ENCODE measurements at regions not wholly inside any gene's neighbourhood (a gene's known extent, or its start where the extent isn't known, plus 50 kb on each side); places are given as distances from the start of the nearest gene placed in this dataset.

DNA sequence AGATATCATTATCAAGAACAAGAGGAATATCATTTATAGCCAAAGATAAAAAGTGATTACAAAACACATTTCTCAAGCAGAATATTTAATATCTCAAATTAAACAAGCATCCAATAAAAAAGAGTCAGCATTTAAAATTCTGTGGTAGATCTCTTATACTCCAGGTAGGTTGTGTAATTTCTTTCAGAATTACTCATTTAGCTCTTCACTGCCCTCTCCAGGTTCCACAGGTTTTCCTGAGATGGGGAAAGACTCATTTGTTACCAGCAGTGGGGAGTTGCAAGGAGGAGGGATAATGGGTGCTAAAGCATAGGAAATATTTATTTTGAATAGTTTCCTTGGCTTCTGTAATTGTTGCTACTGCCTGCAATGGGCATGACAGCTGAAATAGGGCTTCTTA is 83.1 kb upstream of the RASGRP1 start:
- Histone ChIP-seq H3K27me3 (ENCODE audit: control insufficient read depth, insufficient read depth, low read length) (peaks cover 39% of the 10 kb centered on the region), H3K4me3 (ENCODE audit: low read depth, low read length) (no peak overlapping the region), H3K9me3 (ENCODE audit: control insufficient read depth, insufficient read depth, low read length) (peaks cover 3% of the 10 kb centered on the region), H3K27ac (ENCODE audit: low read depth, low read length) (no peak overlapping the region)
- TF ChIP-seq, protein P1, sequence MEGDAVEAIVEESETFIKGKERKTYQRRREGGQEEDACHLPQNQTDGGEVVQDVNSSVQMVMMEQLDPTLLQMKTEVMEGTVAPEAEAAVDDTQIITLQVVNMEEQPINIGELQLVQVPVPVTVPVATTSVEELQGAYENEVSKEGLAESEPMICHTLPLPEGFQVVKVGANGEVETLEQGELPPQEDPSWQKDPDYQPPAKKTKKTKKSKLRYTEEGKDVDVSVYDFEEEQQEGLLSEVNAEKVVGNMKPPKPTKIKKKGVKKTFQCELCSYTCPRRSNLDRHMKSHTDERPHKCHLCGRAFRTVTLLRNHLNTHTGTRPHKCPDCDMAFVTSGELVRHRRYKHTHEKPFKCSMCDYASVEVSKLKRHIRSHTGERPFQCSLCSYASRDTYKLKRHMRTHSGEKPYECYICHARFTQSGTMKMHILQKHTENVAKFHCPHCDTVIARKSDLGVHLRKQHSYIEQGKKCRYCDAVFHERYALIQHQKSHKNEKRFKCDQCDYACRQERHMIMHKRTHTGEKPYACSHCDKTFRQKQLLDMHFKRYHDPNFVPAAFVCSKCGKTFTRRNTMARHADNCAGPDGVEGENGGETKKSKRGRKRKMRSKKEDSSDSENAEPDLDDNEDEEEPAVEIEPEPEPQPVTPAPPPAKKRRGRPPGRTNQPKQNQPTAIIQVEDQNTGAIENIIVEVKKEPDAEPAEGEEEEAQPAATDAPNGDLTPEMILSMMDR (IDR thresholded peaks at IDR 0.05; ENCODE audit: low read depth, low read length), result peak; percentile 47
- POLR2A ChIA-PET, result no interaction called here
- CTCF ChIA-PET, result interaction anchor here (0.9 to 1.2 kb wide), 2 partner anchors 11 to 20 kb away, joined by 3 to 4 read pairs; no protein-coding TSS in a partner anchor
- DNase-seq (ENCODE audit: low read depth, low spot score), result no peak

DNA sequence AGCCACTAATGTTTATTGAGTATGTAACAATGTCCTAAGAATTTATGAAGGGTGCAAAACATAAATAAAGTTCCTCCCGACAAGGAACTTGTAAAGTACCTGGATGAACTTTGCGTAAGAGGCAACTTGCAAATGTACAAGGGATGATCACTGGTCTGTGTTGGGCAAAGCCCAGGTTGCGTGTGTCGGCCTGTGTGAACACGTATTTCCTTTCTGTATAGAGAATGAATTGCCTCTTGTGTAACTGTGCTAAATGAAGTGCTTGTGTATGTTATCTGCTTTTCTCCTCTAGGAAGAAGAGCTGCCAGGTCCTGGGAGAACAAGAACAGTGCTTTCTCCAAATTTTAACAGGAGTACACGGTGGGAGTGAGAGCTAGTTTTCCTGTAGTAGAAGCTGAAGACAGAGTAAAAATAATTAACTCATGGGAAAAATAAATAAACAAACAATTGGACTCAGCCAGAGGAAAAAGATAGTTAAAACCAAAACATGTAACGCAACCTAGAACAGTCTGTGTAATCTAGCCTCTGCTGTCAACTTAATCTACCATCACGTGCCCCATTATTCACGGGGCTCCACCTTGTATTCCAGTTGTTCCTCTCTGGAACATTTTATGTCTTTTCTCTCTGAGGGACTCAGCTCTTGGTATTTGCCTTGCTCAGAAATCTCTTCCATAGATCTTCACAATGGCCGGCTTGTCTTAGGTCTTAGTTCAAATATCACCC is 83.7 kb upstream of the RASGRP1 start:
- H3K27ac ChIP-seq (ENCODE audit: low read depth, low read length), result no peak overlapping the region
- ChIA-PET CTCF (interaction anchor here (0.9 to 1.6 kb wide), 4 partner anchors 10 to 208 kb away, joined by 3 to 7 read pairs (median 4); no protein-coding TSS in a partner anchor), POLR2A (no interaction called here)
- H3K4me3 ChIP-seq (ENCODE audit: low read depth, low read length), result no peak overlapping the region
- peaks cover 3% of the 10 kb centered on the region for H3K9me3 ChIP-seq (ENCODE audit: control insufficient read depth, insufficient read depth, low read length)
- TF ChIP-seq, protein P1 (IDR thresholded peaks at IDR 0.05; ENCODE audit: low read depth, low read length), result peak; percentile 26; the same call in 1 of the 2 replicates
- peaks cover 44% of the 10 kb centered on the region for H3K27me3 ChIP-seq (ENCODE audit: control insufficient read depth, insufficient read depth, low read length)
- no peak for DNase-seq (ENCODE audit: low read depth, low spot score)

DNA sequence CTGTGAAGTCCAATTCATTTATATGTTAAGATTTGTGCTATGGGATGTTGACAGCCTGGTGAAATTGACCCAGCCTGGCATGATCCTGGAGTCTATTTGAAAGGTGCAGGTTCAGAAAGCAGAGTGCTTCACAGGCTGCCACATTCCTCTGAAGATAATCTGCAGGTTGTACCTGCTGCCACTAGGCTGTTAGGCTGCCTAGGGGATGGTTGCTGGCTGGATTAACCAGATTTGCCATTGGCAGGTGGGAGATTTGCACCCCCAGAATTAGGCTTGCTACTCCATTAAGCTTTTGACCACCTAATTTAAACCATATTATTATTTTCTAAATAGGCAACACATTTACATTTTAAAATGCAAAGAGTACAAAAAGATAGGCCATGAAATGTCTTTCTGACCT is 85.8 kb upstream of the RASGRP1 start:
- TF ChIP-seq, protein P1 (IDR thresholded peaks at IDR 0.05; ENCODE audit: low read depth, low read length), result no peak
- Histone ChIP-seq H3K4me3 (ENCODE audit: low read depth, low read length) (no peak overlapping the region), H3K27me3 (ENCODE audit: control insufficient read depth, insufficient read depth, low read length) (peaks cover 43% of the 10 kb centered on the region), H3K27ac (ENCODE audit: low read depth, low read length) (no peak overlapping the region), H3K9me3 (ENCODE audit: control insufficient read depth, insufficient read depth, low read length) (no peaks in the 10 kb centered on the region)
- CTCF ChIA-PET, result no interaction called here
- DNase-seq (ENCODE audit: low read depth, low spot score), result no peak
- POLR2A ChIA-PET, result no interaction called here

DNA sequence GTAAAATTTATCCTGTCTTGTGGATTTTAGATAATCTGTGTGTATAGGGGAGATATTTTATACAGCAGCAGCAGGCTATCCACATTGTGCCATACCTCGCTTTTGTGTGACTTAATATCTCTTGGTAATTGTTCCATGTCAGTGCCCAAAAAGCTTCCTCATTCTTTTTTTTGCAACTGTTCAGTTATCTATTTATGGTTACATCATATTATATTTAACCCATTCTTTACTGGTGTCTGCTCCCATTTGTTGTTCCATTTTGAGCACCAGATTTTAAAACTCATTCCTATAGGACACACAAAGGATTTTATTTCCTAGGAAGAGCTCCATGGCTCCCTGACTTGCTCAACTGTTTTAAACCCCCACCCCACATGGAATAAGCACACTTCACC is 86.3 kb upstream of the RASGRP1 start:
- Histone ChIP-seq H3K27me3 (ENCODE audit: control insufficient read depth, insufficient read depth, low read length) (peaks cover 39% of the 10 kb centered on the region), H3K9me3 (ENCODE audit: control insufficient read depth, insufficient read depth, low read length) (no peaks in the 10 kb centered on the region), H3K4me3 (ENCODE audit: low read depth, low read length) (no peak overlapping the region), H3K27ac (ENCODE audit: low read depth, low read length) (no peak overlapping the region)
- CTCF ChIA-PET, result no interaction called here
- POLR2A ChIA-PET, result no interaction called here
- TF ChIP-seq, protein P1 (IDR thresholded peaks at IDR 0.05; ENCODE audit: low read depth, low read length), result no peak
- DNase-seq (ENCODE audit: low read depth, low spot score), result no peak

DNA sequence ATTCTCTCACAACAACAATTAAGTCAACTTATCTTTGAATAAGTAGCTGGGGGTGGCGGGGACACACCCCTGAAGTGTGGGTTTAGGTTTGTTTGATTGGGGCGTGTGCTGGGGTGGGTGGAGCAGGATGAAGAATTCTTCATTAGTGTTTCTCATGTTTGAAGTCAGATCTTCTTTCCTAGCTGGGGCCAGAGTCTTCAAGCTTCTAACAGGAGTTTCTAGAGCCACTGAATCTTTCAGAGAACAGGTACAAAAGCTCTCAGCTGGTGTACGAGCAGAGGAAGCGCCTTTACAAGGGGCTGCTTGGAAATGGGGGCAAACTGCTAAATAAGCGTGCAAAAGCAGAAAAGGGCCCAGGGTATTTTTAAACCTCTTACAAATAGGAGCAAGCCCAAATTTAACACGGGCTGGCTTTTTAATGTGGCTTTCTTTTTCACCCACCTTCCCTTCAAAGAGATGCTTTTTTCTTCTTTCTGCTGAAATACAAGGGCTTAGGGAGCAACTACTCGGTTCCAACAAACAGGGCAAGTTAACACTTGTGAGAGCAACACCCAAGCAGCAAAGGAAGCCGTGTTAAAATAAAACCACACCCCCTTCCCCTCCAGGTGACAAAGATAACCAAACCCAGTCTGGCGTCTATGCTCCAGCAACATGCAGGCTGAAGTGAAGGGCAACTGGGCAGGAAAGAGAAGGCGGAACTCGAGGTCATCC is 86.9 kb upstream of the RASGRP1 start:
- ChIA-PET CTCF (no interaction called here), POLR2A (no interaction called here)
- Histone ChIP-seq H3K27ac (ENCODE audit: low read depth, low read length) (no peak overlapping the region), H3K27me3 (ENCODE audit: control insufficient read depth, insufficient read depth, low read length) (peaks cover 36% of the 10 kb centered on the region), H3K9me3 (ENCODE audit: control insufficient read depth, insufficient read depth, low read length) (no peaks in the 10 kb centered on the region), H3K4me3 (ENCODE audit: low read depth, low read length) (no peak overlapping the region)
- DNase-seq (ENCODE audit: low read depth, low spot score), result no peak
- TF ChIP-seq, protein P1 (IDR thresholded peaks at IDR 0.05; ENCODE audit: low read depth, low read length), result no peak
